ENCODE measurements at regions not wholly inside any gene's neighbourhood (a gene's known extent, or its start where the extent isn't known, plus 50 kb on each side); places are given as distances from the start of the nearest gene placed in this dataset.

DNA sequence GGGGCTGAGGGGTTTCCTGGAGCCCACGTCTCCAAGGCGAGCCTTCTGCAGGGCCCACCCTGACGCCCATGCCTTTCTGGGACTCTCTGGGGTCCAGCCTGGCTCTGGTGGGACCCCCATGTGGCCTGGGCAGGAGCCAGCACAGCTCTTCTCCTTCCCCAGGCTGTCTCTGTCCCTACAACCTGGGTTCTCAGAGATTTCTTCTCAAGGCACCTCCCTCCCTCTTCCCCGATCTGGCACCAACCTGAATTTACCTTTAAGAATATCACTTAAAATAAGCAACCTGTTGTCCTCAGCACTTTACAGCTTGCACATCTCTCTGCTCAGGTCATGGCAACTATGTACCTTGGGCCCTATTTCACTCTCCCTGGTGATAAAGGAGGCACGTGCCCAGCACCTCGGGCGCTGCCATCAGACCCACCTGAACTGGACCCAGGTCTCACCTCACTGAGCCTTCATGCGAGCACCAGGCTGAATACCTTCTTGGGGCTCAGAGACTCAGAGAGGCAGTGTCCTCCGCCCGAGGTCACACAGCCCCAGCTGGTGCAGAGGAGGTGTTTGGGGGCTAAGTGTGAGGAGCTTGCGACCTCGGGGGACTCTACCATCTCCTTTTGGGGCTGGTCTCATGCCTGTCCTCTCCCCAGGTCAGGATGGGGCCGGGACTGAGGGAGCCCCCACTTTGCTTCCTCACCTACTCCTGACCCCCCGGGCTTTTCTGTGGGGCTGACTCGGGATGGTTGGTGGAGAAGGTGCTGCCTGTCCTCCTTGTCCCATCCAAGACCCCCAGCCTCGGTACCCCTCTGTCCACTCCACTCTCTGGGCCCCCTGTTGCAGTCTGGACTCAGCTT is 217.7 kb downstream of the C9orf50 start:
- no peaks in the 10 kb centered on the region for H3K9me3 ChIP-seq
- no peak for DNase-seq
- intact Hi-C loops (cut with DNase I; ENCODE audit: low total_unique reads): no loop called here

GRCh38 chr9:129402371-129402739 is 218.5 kb downstream of the C9orf50 start:
- Histone ChIP-seq H3K36me3 (no peaks in the 10 kb centered on the region), H3K9me3 (no peaks in the 10 kb centered on the region), H3K27ac (peak overlapping the region; percentile 11 to 77 (median 66)), H3K4me3 (no peak overlapping the region), H3K27me3 (no peaks in the 10 kb centered on the region), H3K4me1 (peaks cover 7 to 44% (median 40%) of the 10 kb centered on the region in 4 donors)
- TF ChIP-seq CTCF (IDR thresholded peaks at IDR 0.05) (no peak), POLR2AphosphoS5 (IDR thresholded peaks at IDR 0.05) (no peak)
- DNase-seq: peak in 1 of 2 donors; percentile 61
- WGBS, 5 donors: 33 to 54% (median 47%) methylated on average over 17 to 20 of the region's 20 CpGs
- intact Hi-C loops (cut with DNase I; ENCODE audit: low total_unique reads): no loop called here

More for the DNA sequence above, 217.7 kb downstream of the C9orf50 start:
- no peaks in the 10 kb centered on the region for H3K27me3 ChIP-seq
- no peak overlapping the region for H3K4me3 ChIP-seq
- peak overlapping the region in 3 of 5 donors; percentile 33 to 77 (median 66) for H3K27ac ChIP-seq
- 80 to 93% (median 84%) methylated on average over 14 to 16 of the region's 16 CpGs for WGBS, 5 donors
- peaks cover 7 to 46% (median 44%) of the 10 kb centered on the region in 4 donors for H3K4me1 ChIP-seq
- no peak for TF ChIP-seq CTCF (IDR thresholded peaks at IDR 0.05)
- no peak for TF ChIP-seq EP300 (IDR thresholded peaks at IDR 0.05)
- no peak for TF ChIP-seq POLR2AphosphoS5 (IDR thresholded peaks at IDR 0.05)
- no peak for TF ChIP-seq POLR2A (IDR thresholded peaks at IDR 0.05)
- no peaks in the 10 kb centered on the region for H3K36me3 ChIP-seq

DNA sequence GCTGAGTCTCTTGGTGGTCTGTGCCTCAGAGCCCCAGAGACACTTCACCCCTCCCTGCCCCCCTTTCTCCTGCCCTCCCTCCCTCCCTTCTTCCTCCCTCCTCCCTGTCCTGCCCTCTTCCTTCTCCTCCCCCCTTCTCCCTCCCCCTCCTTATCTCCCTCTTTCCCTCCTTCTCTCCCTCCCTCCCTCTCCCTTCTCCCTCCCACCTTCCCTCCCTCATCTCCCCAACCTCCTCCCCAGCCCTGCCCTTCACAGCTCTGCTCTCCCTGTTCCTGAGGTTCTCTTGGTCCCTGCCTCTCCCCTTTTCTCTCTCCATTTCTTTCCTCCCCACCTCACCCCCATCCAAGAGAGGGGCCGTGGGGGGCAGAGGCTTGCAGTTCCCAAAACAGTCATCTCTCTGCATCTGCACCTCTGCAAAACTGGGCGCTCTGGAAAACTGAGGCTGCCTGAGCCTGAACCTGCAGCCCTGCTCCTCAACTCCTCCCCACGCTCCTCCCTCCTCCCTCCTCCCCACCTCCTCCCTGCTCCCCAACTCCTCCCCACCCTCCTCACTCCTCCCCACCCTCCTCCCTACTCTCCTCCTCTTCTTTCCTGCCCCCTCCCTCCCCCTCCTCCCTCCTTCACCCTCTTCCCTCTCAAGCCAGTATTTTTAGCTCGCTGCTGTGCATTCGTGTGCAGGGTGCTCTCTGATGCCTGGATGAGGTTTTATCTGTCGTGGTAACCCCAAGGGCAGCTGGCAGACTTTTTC is 219.1 kb downstream of the C9orf50 start:
- peaks cover 7 to 44% (median 40%) of the 10 kb centered on the region in 4 donors for H3K4me1 ChIP-seq
- DNase-seq: peak in 1 of 2 donors; percentile 73
- H3K9me3 ChIP-seq: no peaks in the 10 kb centered on the region
- peak overlapping the region; percentile 11 to 77 (median 66) for H3K27ac ChIP-seq
- no peak overlapping the region for H3K4me3 ChIP-seq
- H3K27me3 ChIP-seq: no peaks in the 10 kb centered on the region
- TF ChIP-seq CTCF (IDR thresholded peaks at IDR 0.05) (no peak), POLR2AphosphoS5 (IDR thresholded peaks at IDR 0.05) (no peak), EP300 (IDR thresholded peaks at IDR 0.05) (no peak), POLR2A (IDR thresholded peaks at IDR 0.05) (no peak)
- no peaks in the 10 kb centered on the region for H3K36me3 ChIP-seq
- WGBS, 5 donors: 32 to 42% (median 34%) methylated on average over 6 of the region's 6 CpGs
- intact Hi-C loops (cut with DNase I; ENCODE audit: low total_unique reads): no loop called here

DNA sequence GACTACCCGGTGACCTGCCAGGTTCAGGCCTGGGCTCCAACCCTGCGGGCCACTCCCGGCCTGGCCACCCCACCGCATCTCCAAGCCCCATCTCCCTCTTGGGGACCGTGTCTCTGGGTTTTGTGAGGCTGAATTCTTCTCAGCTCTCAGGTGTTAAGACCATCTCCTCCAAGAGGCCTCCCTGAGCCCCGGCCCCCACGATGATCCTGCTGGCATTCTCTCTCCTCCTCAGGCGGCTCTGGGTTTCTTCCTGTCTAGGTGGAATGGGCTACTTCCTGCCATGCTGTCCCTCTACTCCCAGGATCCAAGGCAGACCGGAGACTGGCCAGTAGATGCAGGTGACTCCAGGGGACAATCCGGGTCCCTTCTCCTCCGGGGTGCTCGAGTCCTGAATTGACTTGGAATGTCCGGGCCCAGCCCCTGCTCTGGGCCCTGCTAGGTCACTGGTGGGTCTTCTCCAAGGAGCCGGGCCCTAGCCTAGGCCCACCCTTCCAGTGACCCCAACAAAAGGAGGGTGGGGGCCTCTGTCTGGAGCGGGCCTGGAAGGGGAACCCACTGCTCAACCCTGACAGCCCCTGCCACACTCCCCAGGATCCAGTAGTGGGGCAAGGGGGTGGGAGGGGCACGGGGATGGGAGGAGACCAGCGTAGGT is 219.8 kb downstream of the C9orf50 start:
- Histone ChIP-seq H3K27ac (peak overlapping the region; percentile 3 to 77 (median 32)), H3K4me3 (no peak overlapping the region), H3K9me3 (no peaks in the 10 kb centered on the region), H3K27me3 (no peaks in the 10 kb centered on the region), H3K36me3 (no peaks in the 10 kb centered on the region), H3K4me1 (peaks cover 2 to 37% (median 35%) of the 10 kb centered on the region in 4 donors)
- intact Hi-C loops (cut with DNase I; ENCODE audit: low total_unique reads): no loop called here
- no peak for TF ChIP-seq CTCF (IDR thresholded peaks at IDR 0.05)
- TF ChIP-seq POLR2A (IDR thresholded peaks at IDR 0.05): no peak
- no peak for TF ChIP-seq EP300 (IDR thresholded peaks at IDR 0.05)
- no peak for TF ChIP-seq POLR2AphosphoS5 (IDR thresholded peaks at IDR 0.05)
- DNase-seq: no peak
- WGBS, 5 donors: 82 to 89% (median 87%) methylated on average over 15 to 17 of the region's 17 CpGs
